ENCODE measurements at regions not wholly inside any gene's neighbourhood (a gene's known extent, or its start where the extent isn't known, plus 50 kb on each side); places are given as distances from the start of the nearest gene placed in this dataset.

GRCh38 chr2:175463589-175464310, 282.2 kb upstream of the ATP5MC3 start:
- no peak for DNase-seq (ENCODE audit: low read depth in 1 of 2, low spot score in 1 of 2)
- no peak for ATAC-seq
- FAIRE-seq = no peak
- Histone ChIP-seq H3K4me1 (no peaks in the 10 kb centered on the region), H3K27ac (no peak overlapping the region), H3K9me3 (no peaks in the 10 kb centered on the region), H3K4me2 (no peak overlapping the region), H3K4me3 (no peak overlapping the region)
- TF ChIP-seq KDM5A (IDR thresholded peaks at IDR 0.05) = no peak
- no peak for TF ChIP-seq HOXA7 (CRISPR knock-in tag; IDR thresholded peaks at IDR 0.05)
- no peak for TF ChIP-seq KDM1A (IDR thresholded peaks at IDR 0.05; ENCODE audit: low read depth)
- TF ChIP-seq, protein P1, sequence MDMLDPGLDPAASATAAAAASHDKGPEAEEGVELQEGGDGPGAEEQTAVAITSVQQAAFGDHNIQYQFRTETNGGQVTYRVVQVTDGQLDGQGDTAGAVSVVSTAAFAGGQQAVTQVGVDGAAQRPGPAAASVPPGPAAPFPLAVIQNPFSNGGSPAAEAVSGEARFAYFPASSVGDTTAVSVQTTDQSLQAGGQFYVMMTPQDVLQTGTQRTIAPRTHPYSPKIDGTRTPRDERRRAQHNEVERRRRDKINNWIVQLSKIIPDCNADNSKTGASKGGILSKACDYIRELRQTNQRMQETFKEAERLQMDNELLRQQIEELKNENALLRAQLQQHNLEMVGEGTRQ (IDR thresholded peaks at IDR 0.05) = no peak
- TF ChIP-seq EHF (CRISPR knock-in tag; IDR thresholded peaks at IDR 0.05) = no peak
- TF ChIP-seq CBX8 (IDR thresholded peaks at IDR 0.05) = no peak
- TF ChIP-seq FOSL2 (IDR thresholded peaks at IDR 0.05) = no peak
- TF ChIP-seq FOSL2 (CRISPR knock-in tag; IDR thresholded peaks at IDR 0.05) = no peak
- TF ChIP-seq ELK1 (IDR thresholded peaks at IDR 0.05; ENCODE audit: low read depth, low read length) = no peak
- no peak for TF ChIP-seq MAZ (IDR thresholded peaks at IDR 0.05; ENCODE audit: borderline replicate concordance, low read depth, low read length)
- no peak for TF ChIP-seq CTCF (IDR thresholded peaks at IDR 0.05)
- POLR2A ChIA-PET = no interaction called here
- 36% methylated on average over 11 of the region's 11 CpGs for WGBS (ENCODE audit: missing lambda C conversion rate)
- CTCF ChIA-PET = interaction anchor here (0.7 kb wide), 1 partner anchor 102 kb away, joined by 3 read pairs; no protein-coding TSS in a partner anchor

- Histone ChIP-seq H3K9me3 (no peaks in the 10 kb centered on the region), H3K4me1 (no peaks in the 10 kb centered on the region), H3K4me3 (no peak overlapping the region), H3K4me2 (no peak overlapping the region), H3K27ac (no peak overlapping the region)
- DNase-seq (ENCODE audit: low read depth in 1 of 2, low spot score in 1 of 2) (no peak), FAIRE-seq (no peak), ATAC-seq (no peak)
- CTCF ChIA-PET = interaction anchor here (0.7 kb wide), 1 partner anchor 103 kb away, joined by 3 read pairs; no protein-coding TSS in a partner anchor
- POLR2A ChIA-PET = no interaction called here
- WGBS (ENCODE audit: missing lambda C conversion rate) = 31% methylated on average over 2 of the region's 2 CpGs
- TF ChIP-seq RCOR1 (IDR thresholded peaks at IDR 0.05; ENCODE audit: low read depth, low read length) (no peak), HES2 (IDR thresholded peaks at IDR 0.05) (no peak), EHMT2 (IDR thresholded peaks at IDR 0.05; ENCODE audit: low read depth) (no peak), POLR2A (IDR thresholded peaks at IDR 0.05; ENCODE audit: low read length) (no peak), RARB (CRISPR knock-in tag; IDR thresholded peaks at IDR 0.05) (no peak), EP300 (IDR thresholded peaks at IDR 0.05) (no peak), NPAS2 (CRISPR knock-in tag; IDR thresholded peaks at IDR 0.05; ENCODE audit: borderline replicate concordance) (no peak), ATOH8 (CRISPR knock-in tag; IDR thresholded peaks at IDR 0.05; ENCODE audit: low read depth) (no peak), POLR2AphosphoS2 (conservative IDR thresholded peaks at IDR 0.05; ENCODE audit: low read length) (no peak), SMC3 (IDR thresholded peaks at IDR 0.05) (no peak), PBX3 (IDR thresholded peaks at IDR 0.05) (no peak), HDAC2 (IDR thresholded peaks at IDR 0.05) (no peak), SREBF2 (IDR thresholded peaks at IDR 0.05) (no peak), TP53 (CRISPR knock-in tag; IDR thresholded peaks at IDR 0.05) (no peak), ESRRA (IDR thresholded peaks at IDR 0.05; ENCODE audit: borderline replicate concordance, low read length) (no peak), ZSCAN20 (CRISPR knock-in tag; IDR thresholded peaks at IDR 0.05) (no peak)
Observed at GRCh38 chr2:175463169-175463568, 281.7 kb upstream of the ATP5MC3 start.
